DMS53 treated with DMSO at 0.1 percent for 48 hours (cell line): ENCODE measurements at regions not wholly inside any gene's neighbourhood (a gene's known extent, or its start where the extent isn't known, plus 50 kb on each side); places are given as distances from the start of the nearest gene placed in this dataset.

Source experiments
- DNase-seq: peaks from one replicate; lab custom pipeline; 2025; ENCODE audit not compliant: unreplicated experiment; lab: John Stamatoyannopoulos, UW

- no peak for DNase-seq
These were observed 56.6 kb upstream of the BEX4 start for GRCh38 chrX:103158317-103158621.

- peak; percentile 37 for DNase-seq
These were observed 57.2 kb upstream of the BEX4 start for GRCh38 chrX:103157496-103158316.

GRCh38 chrX:103155201-103155600 is 59.7 kb upstream of the BEX4 start:
- DNase-seq = no peak

GRCh38 chrX:103153661-103154060 is 60.7 kb upstream of the NXF3 start:
- DNase-seq = no peak

GRCh38 chrX:103151799-103152198 is 58.9 kb upstream of the NXF3 start:
- no peak for DNase-seq

- no peak for DNase-seq
These were observed 56.7 kb upstream of the NXF3 start for GRCh38 chrX:103149652-103150051.

GRCh38 chrX:103148075-103148474 is 55.1 kb upstream of the NXF3 start:
- no peak for DNase-seq
